K562 (cell line): ENCODE measurements at regions not wholly inside any gene's neighbourhood (a gene's known extent, or its start where the extent isn't known, plus 50 kb on each side); places are given as distances from the start of the nearest gene placed in this dataset.

Experiments
- ATAC-seq: fragments of 200-7000 bp; cut with Tn5 transposase; 3 replicates; pipeline ENCODE4 v1.9.1; 2020; ENCODE audit warnings: moderate library complexity
- BruUV-seq: library from RNA; stranded (reverse); fragments of 400-500 nt; replicated peaks from 2 replicates; lab custom pipeline; 2021; lab: Mats Ljungman, UMichigan
- CTCF ChIA-PET: fragments of 300-600 bp; formaldehyde crosslinking; extraction: SDS; loops from one replicate; lab custom pipeline; 2021; ENCODE audit warnings: low intra/inter-chr PET ratio; lab: Yijun Ruan, JAX
- POLR2A ChIA-PET: fragments of 300-600, 350-650 bp; sonication (Branson Sonifier 250); formaldehyde crosslinking; extraction: SDS; loops from one replicate; lab custom pipeline; 2021; ENCODE audit warnings: antibody characterized with exemption, inconsistent platforms; lab: Yijun Ruan, JAX
- DNase-seq, 4 experiments: peaks; one replicate each; pipeline versions ENCODE4 v3.0.0 to v3.0.0-alpha.2; 2011 to 2018; ENCODE audit warnings: low spot score in 3 of 4, mixed read lengths in 3 of 4; ENCODE audit errors: extremely low read depth in 1 of 4
- FAIRE-seq: peaks from 2 replicates; lab custom pipeline; 2011; peaks lifted over from hg19 to GRCh38; lab: Jason Lieb, UNC
- H2AFZ ChIP-seq: 2 replicates; pipeline ENCODE4 v1.6.0; 2011; ENCODE audit warnings: low read depth, low read length, control low read depth, inconsistent platforms
- H3K27ac ChIP-seq: fragments of 200-600 bp; 3 replicates; pipeline ENCODE4 v1.8.0; 2011; ENCODE audit warnings: low read depth, mild to moderate bottlenecking, control low read depth, inconsistent platforms, low read length, moderate library complexity, mixed read lengths; ENCODE audit errors: extremely low read depth
- H3K27me3 ChIP-seq, 2 experiments: fragments of 300-600 bp in 1 of 2; 2 replicates in 1 of 2; 3 replicates in 1 of 2; pipeline versions ENCODE4 v1.6.0 to v1.8.0; 2011; ENCODE audit warnings: inconsistent platforms in 2 of 2, low read length in 2 of 2, mild to moderate bottlenecking in 1 of 2, mixed read lengths in 1 of 2, moderate library complexity in 1 of 2; ENCODE audit not compliant: control insufficient read depth in 2 of 2, insufficient read depth in 2 of 2
- H3K36me3 ChIP-seq: fragments of 300-600 bp; 3 replicates; pipeline ENCODE4 v1.8.0; 2011; ENCODE audit warnings: mild to moderate bottlenecking, low read length, inconsistent platforms; ENCODE audit not compliant: control insufficient read depth, insufficient read depth
- H3K4me1 ChIP-seq, 2 experiments: fragments of 200-600 bp in 1 of 2; replicated peaks in 1 of 2; 2 replicates in 1 of 2; 3 replicates in 1 of 2; pipeline versions ENCODE4 v1.5.1 to v1.8.0; 2011; ENCODE audit warnings: inconsistent platforms in 2 of 2, low read length in 2 of 2, mild to moderate bottlenecking in 1 of 2, mixed read lengths in 1 of 2, moderate library complexity in 1 of 2; ENCODE audit not compliant: control insufficient read depth in 2 of 2, insufficient read depth in 2 of 2
- H3K4me2 ChIP-seq: 2 replicates; pipeline ENCODE4 v1.6.1; 2011; ENCODE audit warnings: low read length, control low read depth, inconsistent platforms, mixed read lengths; ENCODE audit not compliant: insufficient read depth
- H3K4me3 ChIP-seq: fragments of 200-600 bp; sonication (generic), shearing (Covaris generic); 2 replicates; pipeline ENCODE4 v1.5.1; 2016; ENCODE audit warnings: control low read depth, inconsistent platforms
- H3K79me2 ChIP-seq: fragments of 200-600 bp; 3 replicates; pipeline ENCODE4 v1.8.0; 2011; ENCODE audit warnings: low read length, inconsistent platforms; ENCODE audit not compliant: control insufficient read depth, insufficient read depth
- H3K9ac ChIP-seq, 2 experiments: 2 replicates each; pipeline versions ENCODE4 v1.6.0 to v1.6.1; 2011; ENCODE audit warnings: low read depth in 2 of 2, low read length in 2 of 2, control low read depth in 1 of 2, inconsistent platforms in 1 of 2, mild to moderate bottlenecking in 1 of 2, mixed read lengths in 1 of 2; ENCODE audit not compliant: insufficient read depth in 1 of 2
- H3K9me1 ChIP-seq: one replicate; pipeline ENCODE4 v1.6.0; 2011; ENCODE audit warnings: inconsistent platforms, mild to moderate bottlenecking, low read length, moderate library complexity; ENCODE audit not compliant: control insufficient read depth, insufficient read depth
- H3K9me3 ChIP-seq: replicated peaks from 2 replicates; pipeline ENCODE4 v1.5.1; 2011; ENCODE audit warnings: low read depth, low read length, inconsistent platforms; ENCODE audit not compliant: control insufficient read depth, insufficient read depth
- H4K20me1 ChIP-seq: replicated peaks from 2 replicates; pipeline ENCODE4 v1.6.1; 2011; ENCODE audit warnings: low read length, inconsistent platforms, mixed read lengths; ENCODE audit not compliant: control insufficient read depth, insufficient read depth
- CCAR2 ChIP-seq: fragments of 200-400 bp; formaldehyde crosslinking; IDR thresholded peaks from 2 replicates; pipeline ENCODE4 v1.6.1; 2017; ENCODE audit warnings: mild to moderate bottlenecking, low read depth, low read length
- CREB3L1 ChIP-seq: fragments of 450-650 bp; IDR thresholded peaks from 2 replicates; pipeline ENCODE4 v1.6.1; 2014; ENCODE audit warnings: low read depth, mild to moderate bottlenecking, moderate library complexity, borderline replicate concordance
- CSDE1 ChIP-seq, 2 experiments: fragments of 450-650 bp; IDR thresholded peaks; 2 replicates each; pipeline ENCODE4 v1.6.1; 2016; ENCODE audit warnings: mild to moderate bottlenecking in 1 of 2
- ELK1 ChIP-seq: sonication (generic); formaldehyde crosslinking; IDR thresholded peaks from 2 replicates; pipeline ENCODE4 v1.8.1; 2022; ENCODE audit warnings: missing genetic modification reagents
- HMGN3 ChIP-seq: IDR thresholded peaks from 2 replicates; pipeline ENCODE4 v1.6.1; 2011; ENCODE audit warnings: borderline replicate concordance, low read depth, mild to moderate bottlenecking, mixed read lengths, low read length; ENCODE audit not compliant: insufficient read length; ENCODE audit errors: extremely low read depth
- KLF10 ChIP-seq: fragments of 250-450 bp; sonication (Bioruptor Pico); IDR thresholded peaks from 2 replicates; pipeline ENCODE4 v1.6.1; 2021; ENCODE audit warnings: matching md5 sums
- MYBL2 ChIP-seq, 2 experiments: fragments of 450-650 bp in 1 of 2; sonication (generic) in 1 of 2; formaldehyde crosslinking in 1 of 2; IDR thresholded peaks; 2 replicates each; pipeline versions ENCODE4 v1.6.1 to v1.8.1; 2017 to 2022; ENCODE audit warnings: borderline replicate concordance in 1 of 2, inconsistent platforms in 1 of 2, low read depth in 1 of 2, mild to moderate bottlenecking in 1 of 2, missing genetic modification reagents in 1 of 2, moderate library complexity in 1 of 2
- NFE2L1 ChIP-seq: fragments of 450-650 bp; IDR thresholded peaks from 2 replicates; pipeline ENCODE4 v1.6.1; 2016; ENCODE audit warnings: missing genetic modification characterization, low read depth, mild to moderate bottlenecking, missing compliant biosample characterization, moderate library complexity, borderline replicate concordance
- SMARCB1 ChIP-seq: IDR thresholded peaks from 2 replicates; pipeline ENCODE4 v1.6.1; 2011; ENCODE audit warnings: improper control_type of control experiment, low read depth; ENCODE audit not compliant: insufficient read length
- TSC22D4 ChIP-seq: fragments of 450-650 bp; IDR thresholded peaks from 2 replicates; pipeline ENCODE4 v1.6.1; 2016; ENCODE audit warnings: missing genetic modification characterization, missing biosample characterization, control low read depth
- ZNF23 ChIP-seq: fragments of 250-450 bp; sonication (Bioruptor Pico); IDR thresholded peaks from 2 replicates; pipeline ENCODE4 v1.4.0; 2020; ENCODE audit warnings: mild to moderate bottlenecking
- ZNF561 ChIP-seq: fragments of 450-650 bp; formaldehyde crosslinking; conservative IDR thresholded peaks from 2 replicates; pipeline ENCODE4 v1.4.0; 2020; ENCODE audit warnings: mild to moderate bottlenecking, moderate library complexity
- ZNF589 ChIP-seq: fragments of 200-800 bp; sonication (Bioruptor generic); IDR thresholded peaks from 2 replicates; pipeline ENCODE4 v1.6.1; 2016; ENCODE audit warnings: low read depth, missing genetic modification characterization, missing compliant biosample characterization
- WGBS: fragments of 100-300 bp; shearing (Covaris generic); methylation state at CpG from one replicate; pipeline ENCODE4 v1.1.6; 2016; ENCODE audit warnings: low coverage, mixed read lengths; ENCODE audit not compliant: insufficient coverage; ENCODE audit errors: missing lambda C conversion rate; 5-methylcytosine and 5-hydroxymethylcytosine counted together
- in situ Hi-C: fragments of 300-500 bp; cut with MboI; formaldehyde crosslinking; loops from 4 replicates; pipeline ENCODE4 v1.15.0; 2018; ENCODE audit warnings: inconsistent platforms, mixed read lengths
- intact Hi-C: fragments of 100-400 bp; cut with micrococcal nuclease; formaldehyde crosslinking; loops from 2 replicates; pipeline ENCODE4 v1.14.2; 2022

GRCh38 chr18:37812961-37813360 lies 247.4 kb upstream of the CELF4 start:
- POLR2A ChIA-PET = interaction anchor here (0.6 kb wide), 1 partner anchor 656 kb away, joined by 3 read pairs; no protein-coding TSS in a partner anchor
- no peak for DNase-seq
- no peak for TF ChIP-seq MYBL2 (IDR thresholded peaks at IDR 0.05; ENCODE audit: low read depth)
- TF ChIP-seq MYBL2 (CRISPR knock-in tag; IDR thresholded peaks at IDR 0.05; ENCODE audit: borderline replicate concordance) = no peak
- no peak for TF ChIP-seq NFE2L1
- TF ChIP-seq ZNF23 = no peak
- TF ChIP-seq ZNF561 = no peak
- TF ChIP-seq CREB3L1 = no peak
- no peak for TF ChIP-seq ZNF589 (CRISPR knock-in tag)
- no peak for TF ChIP-seq KLF10 (CRISPR knock-in tag)
- no peak for TF ChIP-seq CSDE1 (IDR thresholded peaks at IDR 0.05)
- no peak for TF ChIP-seq SMARCB1
- no peak for TF ChIP-seq ELK1 (CRISPR knock-in tag)
- no peak for TF ChIP-seq TSC22D4
- no peak for TF ChIP-seq CCAR2
- TF ChIP-seq HMGN3 = no peak

More at GRCh38 chr18:37812961-37813360, 247.4 kb upstream of the CELF4 start:
- Histone ChIP-seq H4K20me1 (no peaks in the 10 kb centered on the region), H3K27me3 (no peaks in the 10 kb centered on the region), H3K9ac (no peak overlapping the region), H3K27ac (no peak overlapping the region), H3K36me3 (no peaks in the 10 kb centered on the region), H3K79me2 (no peaks in the 10 kb centered on the region), H3K4me1 (no peaks in the 10 kb centered on the region), H3K9me1 (no peaks in the 10 kb centered on the region), H3K4me3 (no peak overlapping the region), H2AFZ (no peak overlapping the region), H3K4me2 (no peak overlapping the region), H3K9me3 (no peaks in the 10 kb centered on the region)
- intact Hi-C loops = no loop called here
- ATAC-seq (no peak), FAIRE-seq (no peak)
- 0% methylated on average over 3 of the region's 3 CpGs for WGBS
- no TSS peak for BruUV-seq
- CTCF ChIA-PET = no interaction called here
- in situ Hi-C loops = no loop called here
